Kidney (tissue), 13 donors: ENCODE measurements at regions not wholly inside any gene's neighbourhood (a gene's known extent, or its start where the extent isn't known, plus 50 kb on each side); places are given as distances from the start of the nearest gene placed in this dataset.

Experiments used
- DNase-seq, 5 donors: peaks; one replicate each; pipeline ENCODE4 v3.0.0-alpha.2; 2013 to 2020
- FAIRE-seq: peaks from 2 replicates; lab custom pipeline; 2012; peaks lifted over from hg19 to GRCh38; lab: Jason Lieb, UNC
- H3K27ac ChIP-seq, 2 donors: one replicate each; pipeline ENCODE4 v1.7.0; 2013; ENCODE audit warnings: low read depth in 2 of 2, low read length in 2 of 2, inconsistent platforms in 1 of 2
- H3K27me3 ChIP-seq: one replicate; pipeline ENCODE4 v1.7.1; 2013; ENCODE audit warnings: low read length, inconsistent platforms; ENCODE audit not compliant: control insufficient read depth, insufficient read depth
- H3K36me3 ChIP-seq, 3 donors: one replicate each; pipeline versions ENCODE4 v1.7.0 to v1.7.1; 2013; ENCODE audit warnings: low read length in 3 of 3, control low read depth in 1 of 3, inconsistent platforms in 1 of 3; ENCODE audit not compliant: insufficient read depth in 3 of 3, control insufficient read depth in 2 of 3
- H3K4me1 ChIP-seq, 3 donors: one replicate each; pipeline versions ENCODE4 v1.7.0 to v1.7.1; 2013; ENCODE audit warnings: low read length in 3 of 3, inconsistent platforms in 1 of 3, low read depth in 1 of 3; ENCODE audit not compliant: control insufficient read depth in 2 of 3, insufficient read depth in 2 of 3
- H3K4me3 ChIP-seq, 3 donors: one replicate each; pipeline versions ENCODE4 v1.7.0 to v1.8.1; 2013; ENCODE audit warnings: low read length in 3 of 3, control low read depth in 1 of 3, inconsistent platforms in 1 of 3
- H3K9ac ChIP-seq, 3 donors: one replicate each; pipeline versions ENCODE4 v1.7.0 to v1.7.1; 2013; ENCODE audit warnings: low read length in 3 of 3, control low read depth in 1 of 3, inconsistent platforms in 1 of 3
- H3K9me3 ChIP-seq, 3 donors: one replicate each; pipeline versions ENCODE4 v1.7.0 to v1.7.1; 2013; ENCODE audit warnings: low read length in 3 of 3, control low read depth in 1 of 3, inconsistent platforms in 1 of 3; ENCODE audit not compliant: control insufficient read depth in 2 of 3, insufficient read depth in 1 of 3
- intact Hi-C: fragments of 100-400 bp; cut with DNase I; formaldehyde crosslinking; loops from one replicate; pipeline ENCODE4 v1.11.1; 2022
- TF ChIP-seq, protein P1 (sequence below): IDR thresholded peaks from 3 replicates; pipeline ENCODE4 v1.5.1; 2012; ENCODE audit warnings: mild to moderate bottlenecking, moderate library complexity, borderline replicate concordance; ENCODE audit not compliant: insufficient read depth; ENCODE audit errors: extremely low read depth
- donor health status: control.
- donor health status: control.
- donor health status: control.
- donor health status: control.
- donor health status: control.
- donor health status: DM: yes; HTN: yes; CAD: no.
- donor health status: Normal renal cell carcinoma (clear cell type).

DNA sequence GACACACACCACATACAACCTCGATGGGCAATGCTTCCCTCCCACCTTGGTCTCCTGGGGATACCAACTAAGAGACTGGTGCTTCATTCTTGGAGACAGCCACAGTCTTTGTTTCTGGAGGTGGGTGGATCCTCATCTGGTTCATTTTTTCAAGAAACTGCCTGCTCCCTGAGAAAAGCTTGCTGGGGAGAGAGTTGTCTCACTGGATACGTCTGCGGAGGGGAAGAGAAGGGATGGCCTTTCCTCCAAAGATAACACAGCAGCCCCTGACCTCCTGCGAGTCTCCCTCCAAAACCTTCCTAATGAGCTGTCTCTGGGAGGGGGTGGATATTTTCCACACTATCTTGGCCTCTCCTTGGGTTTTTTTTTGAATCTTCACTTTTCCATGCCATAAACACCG lies 221.2 kb downstream of the SOX9 start:
- peak in 1 of 5 donors; percentile 47 for DNase-seq
- H3K4me3 ChIP-seq: no peak overlapping the region
- H3K27ac ChIP-seq: no peak overlapping the region
- H3K9ac ChIP-seq: no peak overlapping the region
- peaks cover 5 to 9% (median 9%) of the 10 kb centered on the region in 3 donors for H3K4me1 ChIP-seq
- intact Hi-C loops: no loop called here
- TF ChIP-seq, protein P1, sequence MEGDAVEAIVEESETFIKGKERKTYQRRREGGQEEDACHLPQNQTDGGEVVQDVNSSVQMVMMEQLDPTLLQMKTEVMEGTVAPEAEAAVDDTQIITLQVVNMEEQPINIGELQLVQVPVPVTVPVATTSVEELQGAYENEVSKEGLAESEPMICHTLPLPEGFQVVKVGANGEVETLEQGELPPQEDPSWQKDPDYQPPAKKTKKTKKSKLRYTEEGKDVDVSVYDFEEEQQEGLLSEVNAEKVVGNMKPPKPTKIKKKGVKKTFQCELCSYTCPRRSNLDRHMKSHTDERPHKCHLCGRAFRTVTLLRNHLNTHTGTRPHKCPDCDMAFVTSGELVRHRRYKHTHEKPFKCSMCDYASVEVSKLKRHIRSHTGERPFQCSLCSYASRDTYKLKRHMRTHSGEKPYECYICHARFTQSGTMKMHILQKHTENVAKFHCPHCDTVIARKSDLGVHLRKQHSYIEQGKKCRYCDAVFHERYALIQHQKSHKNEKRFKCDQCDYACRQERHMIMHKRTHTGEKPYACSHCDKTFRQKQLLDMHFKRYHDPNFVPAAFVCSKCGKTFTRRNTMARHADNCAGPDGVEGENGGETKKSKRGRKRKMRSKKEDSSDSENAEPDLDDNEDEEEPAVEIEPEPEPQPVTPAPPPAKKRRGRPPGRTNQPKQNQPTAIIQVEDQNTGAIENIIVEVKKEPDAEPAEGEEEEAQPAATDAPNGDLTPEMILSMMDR: no peak
- H3K36me3 ChIP-seq: no peaks in the 10 kb centered on the region
- H3K27me3 ChIP-seq: no peaks in the 10 kb centered on the region
- no peak for FAIRE-seq
- no peaks in the 10 kb centered on the region for H3K9me3 ChIP-seq

DNA sequence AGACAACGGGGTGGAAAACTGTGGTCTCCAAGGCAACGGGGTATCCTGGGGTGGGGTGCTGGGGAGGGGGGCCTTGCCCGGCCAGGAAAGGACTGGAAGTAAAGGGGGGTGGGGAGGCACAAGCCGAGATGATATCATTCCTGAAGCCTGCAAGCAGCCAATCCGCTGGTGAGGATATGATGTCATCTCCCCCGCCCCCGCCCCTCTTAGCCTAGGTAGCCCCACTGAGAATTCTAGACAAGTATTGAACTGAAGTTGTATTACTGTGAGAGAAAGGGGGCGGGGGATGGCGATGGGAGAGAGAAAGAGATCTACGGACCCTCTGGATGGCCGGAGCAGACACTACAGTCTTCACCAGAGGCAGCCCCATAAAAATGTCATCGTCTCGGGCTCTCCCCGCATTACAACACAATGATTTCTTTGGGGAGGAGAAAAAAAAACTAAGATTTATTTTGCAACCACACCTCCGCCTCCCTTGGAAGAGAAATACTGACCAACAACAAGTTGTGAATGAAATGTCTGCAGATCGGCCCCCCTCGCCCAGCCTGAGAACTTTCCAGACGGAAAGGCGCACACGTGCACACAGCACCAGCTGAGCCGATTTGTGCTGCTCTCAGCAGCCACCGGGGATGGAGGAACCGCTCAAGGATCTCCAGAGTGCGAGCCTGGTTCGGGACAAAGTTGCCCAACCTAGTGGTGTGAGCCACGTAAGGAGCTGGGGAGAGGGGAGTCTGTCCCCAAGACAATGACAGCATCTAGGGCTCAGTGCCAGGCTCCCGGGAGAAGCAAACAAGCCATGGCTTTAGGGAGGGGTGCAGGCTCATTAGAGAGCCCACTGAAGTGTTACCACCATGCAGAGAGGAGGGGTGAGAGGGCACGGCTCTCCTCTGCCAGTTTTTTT lies 222.1 kb downstream of the SOX9 start:
- Histone ChIP-seq H3K27ac (no peak overlapping the region), H3K9me3 (no peaks in the 10 kb centered on the region), H3K27me3 (no peaks in the 10 kb centered on the region), H3K4me3 (no peak overlapping the region), H3K4me1 (peaks cover 5 to 9% (median 9%) of the 10 kb centered on the region in 3 donors), H3K36me3 (no peaks in the 10 kb centered on the region), H3K9ac (no peak overlapping the region)
- DNase-seq (peak; percentile 88 to 93 (median 90)), FAIRE-seq (no peak)
- intact Hi-C loops: no loop called here
- TF ChIP-seq, protein P1: no peak

DNA sequence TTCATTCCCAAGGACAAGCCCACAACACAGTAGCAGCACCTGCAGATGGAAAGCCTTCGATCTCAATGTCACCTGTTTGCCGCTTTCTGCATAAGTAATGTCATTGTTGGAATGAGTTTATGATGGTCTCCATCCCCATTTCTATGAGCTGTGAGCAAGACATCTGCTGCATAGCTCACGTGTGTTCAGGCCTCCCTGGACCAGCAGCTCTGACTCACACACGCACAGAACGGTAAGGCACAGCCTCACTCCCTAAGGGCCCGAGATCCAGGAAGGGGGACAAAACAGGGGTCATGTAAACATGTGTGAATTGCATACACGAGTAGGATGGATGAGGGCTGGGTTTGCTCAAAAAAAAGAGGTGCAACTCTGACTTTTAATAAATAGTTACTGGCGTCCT lies 223.1 kb downstream of the SOX9 start:
- TF ChIP-seq, protein P1: no peak
- intact Hi-C loops: no loop called here
- no peaks in the 10 kb centered on the region for H3K27me3 ChIP-seq
- no peak overlapping the region for H3K27ac ChIP-seq
- H3K4me1 ChIP-seq: peaks cover 2 to 8% (median 5%) of the 10 kb centered on the region in 3 donors
- no peak overlapping the region for H3K9ac ChIP-seq
- H3K36me3 ChIP-seq: no peaks in the 10 kb centered on the region
- no peaks in the 10 kb centered on the region for H3K9me3 ChIP-seq
- no peak for DNase-seq
- FAIRE-seq: no peak
- H3K4me3 ChIP-seq: no peak overlapping the region
